Inferior parietal cortex (tissue), 1 donor: ENCODE measurements at regions not wholly inside any gene's neighbourhood (a gene's known extent, or its start where the extent isn't known, plus 50 kb on each side); places are given as distances from the start of the nearest gene placed in this dataset.
"Not testable (repeated sequence)": the region's sequence is repeated elsewhere in the genome, so short reads cannot be mapped to it uniquely, and the experiment has no call there.

ENCODE experiments used
- DNase-seq: peaks from one replicate; pipeline ENCODE4 v3.0.0-alpha.2; 2016; ENCODE audit errors: extremely low spot score

DNA sequence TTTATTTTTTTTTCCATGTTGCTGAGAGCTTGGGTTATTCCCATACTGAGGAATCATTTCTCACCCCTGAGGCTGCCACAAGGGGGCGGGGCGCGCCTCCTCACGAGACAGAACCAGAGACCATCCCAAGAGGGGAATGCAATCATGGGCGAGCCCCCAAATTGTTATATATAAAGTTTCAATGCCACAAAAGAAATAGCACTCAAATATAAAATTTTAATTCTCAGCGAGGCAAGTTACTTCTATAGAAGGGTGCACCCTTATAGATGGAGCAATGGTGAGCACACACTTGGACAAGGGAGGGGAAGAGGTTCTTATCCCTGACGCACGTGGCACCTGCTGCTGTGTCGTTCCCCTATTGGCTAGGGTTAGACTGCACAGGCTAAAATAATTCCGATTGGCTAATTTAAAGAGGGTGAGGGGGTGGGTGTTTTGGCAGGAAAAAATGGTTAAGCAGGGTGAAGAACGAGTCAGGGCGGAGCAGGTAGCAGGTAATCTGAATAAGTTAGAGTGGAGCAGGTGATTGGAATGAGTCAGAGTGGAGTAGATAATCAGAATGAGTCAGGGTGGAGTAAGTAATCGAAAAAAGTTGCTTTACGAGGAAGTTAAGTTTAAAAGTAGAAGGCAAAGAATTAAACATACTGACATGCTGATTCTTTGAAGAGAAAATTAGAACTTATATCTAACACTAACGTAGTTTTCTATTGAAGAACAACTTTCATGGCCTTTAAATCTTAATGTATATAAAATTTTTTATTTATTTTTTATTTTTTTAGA is 177.5 kb downstream of the MTCL1 start:
- DNase-seq, result no peak

DNA sequence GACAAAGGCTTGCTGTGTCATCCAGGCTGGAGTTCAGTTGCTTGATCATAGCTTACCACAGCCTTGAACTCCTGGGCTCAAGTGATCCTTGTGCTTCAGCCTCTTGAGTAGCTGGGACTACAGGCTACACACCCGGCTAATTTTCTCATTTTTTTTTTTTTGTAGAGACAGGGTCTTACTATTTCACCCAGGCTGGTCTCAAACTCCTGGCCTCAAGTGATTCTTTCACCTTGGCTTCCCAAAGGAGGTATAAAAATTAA is 178.0 kb downstream of the MTCL1 start:
- DNase-seq, result no peak

DNA sequence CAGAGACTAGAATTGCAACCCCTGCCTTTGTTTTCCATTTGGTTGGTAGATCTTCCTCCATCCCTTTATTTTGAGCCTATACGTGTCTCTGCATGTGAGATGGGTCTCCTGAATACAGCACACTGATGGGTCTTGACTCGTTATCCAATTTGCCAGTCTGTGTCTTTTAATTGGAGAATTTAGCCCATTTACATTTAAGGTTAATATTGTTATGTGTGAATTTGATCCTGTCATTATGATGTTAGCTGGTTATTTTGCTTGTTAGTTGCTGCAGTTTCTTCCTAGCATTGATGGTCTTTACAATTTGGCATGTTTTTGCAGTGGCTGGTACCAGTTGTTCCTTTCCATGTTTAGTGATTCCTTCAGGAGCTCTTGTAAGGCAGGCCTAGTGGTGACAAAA is 182.5 kb downstream of the MTCL1 start:
- DNase-seq, result not testable (repeated sequence)

DNA sequence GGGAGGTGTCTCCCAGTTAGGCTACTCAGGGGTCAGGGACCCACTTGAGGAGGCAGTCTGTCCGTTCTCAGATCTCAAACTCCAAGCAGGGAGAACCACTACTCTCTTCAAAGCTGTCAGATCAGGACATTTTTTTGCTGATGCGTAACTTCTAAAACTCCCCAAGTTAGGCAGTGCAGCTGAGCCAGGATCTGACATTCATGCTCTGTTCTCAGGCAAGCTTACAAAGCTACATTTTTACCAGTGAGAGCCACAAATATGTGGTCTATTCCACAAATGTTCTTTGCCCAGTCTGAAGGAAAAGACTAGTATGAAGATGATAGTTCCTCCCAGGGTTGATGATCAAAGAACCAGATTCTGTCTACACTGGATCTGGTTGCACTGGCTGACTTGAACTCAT is 184.1 kb downstream of the MTCL1 start:
- DNase-seq, result no peak

DNA sequence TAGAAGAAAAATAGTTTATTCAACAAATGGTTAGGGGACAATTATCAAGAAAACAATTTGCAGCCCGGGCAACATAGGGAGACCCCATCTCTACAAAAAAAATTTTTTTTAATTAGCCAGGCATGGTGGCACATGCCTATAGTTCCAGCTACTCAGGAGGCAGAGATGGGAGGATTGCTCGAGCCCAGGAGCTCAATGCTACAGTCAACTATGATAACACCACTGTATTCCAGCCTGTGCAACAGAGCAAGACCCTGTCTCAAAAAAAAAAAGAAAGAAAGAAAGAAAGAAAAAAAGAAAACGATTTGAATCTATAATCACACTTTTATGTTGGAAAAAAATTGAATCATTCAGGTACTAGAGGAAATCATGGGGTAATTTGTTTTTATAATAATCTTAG is 185.1 kb downstream of the MTCL1 start:
- DNase-seq, result not testable (repeated sequence)

DNA sequence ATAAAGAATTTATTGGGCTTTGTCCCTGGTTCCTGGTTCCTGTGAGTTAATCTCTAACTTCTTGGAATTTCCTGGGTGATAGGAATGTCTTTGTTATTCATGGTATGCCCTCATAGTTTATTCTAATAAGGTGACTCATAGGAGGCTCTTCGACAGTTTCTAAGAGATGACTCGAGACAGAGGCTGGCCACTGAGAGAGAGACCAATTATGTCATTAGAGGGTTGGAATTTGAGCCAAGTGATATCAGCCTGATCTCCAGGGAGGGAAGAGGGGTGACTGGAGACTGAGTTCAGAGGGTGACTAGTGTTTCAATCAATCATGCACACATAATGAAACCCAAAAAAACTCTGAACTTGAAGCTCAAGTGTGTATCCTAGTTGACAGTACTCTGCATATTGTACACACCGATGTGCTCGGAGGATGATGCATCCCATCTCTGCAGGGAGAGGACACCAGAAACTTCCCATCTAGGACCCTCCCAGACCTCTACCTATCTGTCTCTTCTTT is 185.7 kb downstream of the MTCL1 start:
- peak; percentile 34 for DNase-seq

DNA sequence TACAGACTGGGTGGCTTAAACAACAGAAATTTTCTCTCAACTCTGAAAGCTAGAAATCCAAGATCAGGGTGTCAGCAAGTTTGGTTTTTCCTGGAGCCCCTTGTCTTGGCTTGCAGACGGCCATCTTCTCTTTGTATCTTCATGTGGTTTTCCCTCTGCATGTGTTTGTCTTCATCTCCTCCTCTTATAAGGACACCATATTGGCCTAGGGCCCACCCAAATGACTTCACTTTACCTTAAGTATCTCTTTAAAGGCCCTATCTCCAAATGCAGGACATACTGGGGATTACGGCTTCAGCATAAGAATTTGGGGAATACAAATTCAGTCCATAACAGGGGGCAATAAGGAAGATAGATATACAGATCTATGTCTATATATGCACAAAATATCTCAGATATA is 187.9 kb downstream of the MTCL1 start:
- DNase-seq, result no peak

DNA sequence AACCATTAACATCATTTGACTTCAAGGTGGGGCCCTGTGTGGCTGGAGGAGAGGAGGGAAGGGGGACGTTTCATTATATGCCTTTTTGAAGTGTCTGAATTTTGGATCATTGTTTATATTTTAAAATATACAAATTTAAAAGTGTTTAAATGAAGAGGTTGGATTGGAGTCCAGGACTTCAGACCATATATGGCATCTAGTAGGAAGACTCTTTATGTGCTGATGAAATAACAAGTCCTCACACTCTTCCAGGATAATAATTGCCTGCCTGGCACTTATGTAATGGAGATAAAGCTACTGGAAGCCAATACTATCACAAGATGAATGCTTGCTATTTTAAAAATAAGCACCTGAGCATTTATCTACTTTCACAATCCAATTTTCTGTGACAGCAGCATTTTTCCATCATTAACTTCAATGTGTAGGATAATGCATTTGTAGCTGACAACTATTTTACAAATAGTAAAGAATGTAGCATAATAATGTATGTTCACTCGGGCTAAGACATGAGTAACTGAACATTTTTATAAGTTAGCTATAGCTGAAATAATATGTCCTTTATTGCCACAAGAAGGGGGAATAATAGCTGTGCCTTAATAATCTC is 188.4 kb downstream of the MTCL1 start:
- no peak for DNase-seq

DNA sequence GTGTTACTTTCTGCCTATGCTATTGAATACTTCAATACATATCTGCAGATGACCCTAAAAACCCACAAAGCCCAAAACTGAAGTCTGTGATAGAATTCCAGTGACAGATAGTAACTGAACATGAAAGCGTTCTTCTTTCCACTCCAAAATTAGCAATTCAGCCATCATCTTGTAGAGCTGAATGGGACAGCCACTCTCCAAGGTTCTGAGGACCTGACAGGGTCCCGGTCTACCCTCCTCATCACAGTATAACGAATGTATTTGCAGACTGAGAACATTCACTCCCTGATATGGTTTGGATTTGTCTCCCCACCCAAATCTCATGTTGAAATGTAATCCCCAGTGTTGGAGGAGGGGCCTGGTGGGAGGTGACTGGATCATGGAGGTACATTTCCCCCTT is 189.5 kb downstream of the MTCL1 start:
- DNase-seq, result no peak

DNA sequence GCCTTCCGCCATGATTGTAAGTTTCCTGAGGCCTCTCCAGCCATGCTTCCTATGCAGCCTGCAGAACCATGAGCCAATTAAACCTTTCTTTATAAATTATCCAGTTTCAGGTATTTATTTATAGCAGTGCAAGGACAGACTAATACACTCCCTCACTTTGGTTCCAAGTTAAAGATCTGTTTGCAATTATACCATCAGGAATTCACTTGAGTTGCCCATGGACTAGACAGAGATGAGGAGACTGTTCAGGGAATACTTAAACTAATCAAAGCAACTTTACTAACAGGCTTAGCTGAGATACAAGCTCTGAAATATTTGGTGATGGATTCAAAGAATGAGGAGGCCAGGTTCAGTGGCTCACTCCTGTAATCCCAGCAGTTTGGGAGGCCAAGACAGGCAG is 190.0 kb downstream of the MTCL1 start:
- DNase-seq, result no peak

DNA sequence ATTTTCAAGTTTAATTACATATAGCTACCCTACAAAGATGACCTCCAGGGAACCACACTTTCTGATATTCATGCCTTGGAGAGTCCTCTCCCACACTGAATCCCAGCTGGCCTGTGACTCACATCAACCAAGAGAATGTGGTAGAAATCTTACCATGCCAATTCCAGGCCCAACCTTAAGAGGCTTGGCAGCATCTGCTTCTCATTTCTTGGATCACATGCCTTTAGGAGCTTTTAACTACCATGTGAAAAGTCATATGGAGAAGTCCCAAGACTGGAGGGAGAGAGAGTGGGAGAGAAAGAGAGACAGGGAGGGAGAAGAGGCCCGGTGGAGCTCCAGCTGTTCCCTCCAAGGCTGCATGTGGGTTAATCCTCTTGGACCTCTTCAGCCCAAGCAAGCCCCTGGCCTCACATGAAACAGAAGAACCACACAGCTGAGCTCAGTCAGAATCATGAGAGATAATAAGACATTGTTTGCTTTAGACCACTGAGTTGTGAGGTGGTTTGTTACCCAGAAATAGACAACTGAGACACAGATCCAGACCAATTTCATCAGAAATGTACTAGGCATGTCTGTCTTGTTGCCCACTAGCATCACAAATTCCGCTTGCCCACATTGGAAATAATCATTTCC is 190.7 kb downstream of the MTCL1 start:
- no peak for DNase-seq

DNA sequence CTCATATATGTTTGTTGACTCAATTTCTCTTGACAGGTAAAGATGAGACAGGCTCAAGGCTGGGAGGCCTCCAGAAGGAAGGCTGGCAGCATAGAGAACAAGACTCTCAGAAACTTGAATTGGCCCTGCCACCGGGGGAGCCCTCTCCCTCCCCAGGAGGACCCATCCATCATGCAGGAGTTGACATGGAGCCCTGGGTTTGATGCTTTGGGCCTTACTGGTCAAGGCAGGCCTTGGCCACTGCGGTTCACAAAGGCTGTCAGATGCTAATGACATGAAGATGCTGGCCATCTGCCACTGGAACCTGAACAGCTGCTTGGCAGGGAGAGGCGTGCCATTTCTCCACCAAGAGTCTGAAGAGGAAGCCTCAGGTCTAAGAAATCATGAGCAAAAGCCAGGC is 193.6 kb downstream of the MTCL1 start:
- DNase-seq, result no peak

DNA sequence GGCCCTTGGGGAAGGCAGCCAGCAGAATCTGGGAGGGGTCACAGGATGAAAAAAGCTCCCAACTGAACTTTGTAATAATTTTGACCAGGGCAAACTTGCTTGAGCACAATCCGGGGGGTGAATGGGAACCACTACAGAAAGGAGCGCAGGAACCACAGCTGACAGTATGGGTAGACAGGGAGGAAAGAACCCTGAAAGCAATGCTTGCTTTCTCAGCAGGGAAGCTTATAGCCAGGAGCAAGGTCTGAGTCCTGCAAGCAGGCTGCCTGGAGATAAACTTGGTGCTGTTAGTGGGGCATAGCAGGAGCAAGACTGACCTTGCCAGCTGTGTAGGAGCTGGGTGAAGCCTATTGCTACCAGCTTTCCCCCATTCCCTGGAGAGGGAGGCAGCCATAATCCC is 195.2 kb downstream of the MTCL1 start:
- no peak for DNase-seq

DNA sequence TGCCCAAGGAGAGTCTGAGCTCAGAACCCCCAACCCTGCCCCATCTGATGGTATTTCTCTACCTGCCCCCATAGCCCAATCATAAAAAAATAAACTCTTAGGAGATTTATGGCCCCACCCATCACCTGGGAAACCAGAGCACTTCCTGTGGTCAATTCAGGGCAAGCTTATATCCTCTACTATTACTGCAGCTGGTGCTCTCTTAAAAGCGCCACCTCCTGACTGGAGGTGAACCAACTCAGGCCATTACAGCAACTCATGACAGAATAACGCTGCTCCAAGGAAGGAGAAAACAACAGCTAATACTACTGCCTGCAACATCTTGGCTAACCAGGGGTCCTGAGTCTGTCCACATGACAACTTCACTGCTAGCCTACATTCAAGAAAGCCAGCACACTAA is 195.7 kb downstream of the MTCL1 start:
- no peak for DNase-seq

DNA sequence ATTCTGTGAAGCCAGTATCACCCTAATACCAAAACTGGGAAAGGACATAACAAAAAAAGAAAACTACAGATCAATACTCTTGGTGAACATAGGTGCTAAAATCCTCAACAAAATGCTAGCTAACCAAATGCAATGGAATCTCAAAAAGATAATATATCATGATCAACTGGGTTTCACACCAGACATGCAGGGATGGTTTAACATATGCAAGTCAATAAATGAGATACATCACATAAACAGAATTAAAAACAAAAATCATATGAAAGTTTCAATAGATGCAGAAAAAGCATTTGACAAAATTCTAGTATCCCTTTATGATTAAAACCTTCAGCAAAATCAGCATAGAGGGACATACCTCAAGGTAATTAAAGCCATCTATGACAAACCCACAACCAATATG is 198.2 kb upstream of the NDUFV2 start:
- no peak for DNase-seq

DNA sequence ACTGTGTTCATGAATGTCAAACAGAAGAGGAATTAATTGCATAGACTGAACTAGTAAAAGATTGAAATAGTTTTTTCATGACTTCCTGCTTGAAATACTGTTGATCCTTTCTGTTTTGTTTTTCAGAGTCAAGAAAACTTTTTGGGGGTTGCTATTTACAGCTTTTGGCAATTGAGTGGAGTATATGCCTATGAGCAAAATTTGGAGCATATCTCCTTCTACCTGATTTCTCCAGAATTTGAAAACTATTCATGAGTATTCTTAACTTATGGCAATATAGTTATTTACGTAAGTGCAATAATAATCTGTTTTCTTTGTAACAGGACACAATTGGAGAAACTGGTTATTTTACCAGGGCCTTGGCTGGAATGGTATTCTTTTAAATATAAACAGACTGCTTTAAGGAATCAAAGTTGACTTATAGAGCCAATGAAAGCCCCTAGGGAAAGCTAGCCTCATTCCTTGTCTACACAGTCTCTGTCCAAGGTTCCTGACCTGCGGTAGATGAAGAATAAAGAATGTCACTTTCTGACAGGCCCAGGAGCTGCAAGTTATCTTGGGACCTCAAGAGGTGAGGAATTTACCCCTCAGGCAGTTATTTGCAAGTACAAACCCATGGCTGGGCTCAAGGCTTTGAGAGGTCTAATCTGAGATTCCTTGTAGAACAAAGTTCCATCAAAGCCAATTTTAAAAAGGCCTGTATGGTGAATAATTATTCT is 193.5 kb upstream of the NDUFV2 start:
- DNase-seq, result no peak

DNA sequence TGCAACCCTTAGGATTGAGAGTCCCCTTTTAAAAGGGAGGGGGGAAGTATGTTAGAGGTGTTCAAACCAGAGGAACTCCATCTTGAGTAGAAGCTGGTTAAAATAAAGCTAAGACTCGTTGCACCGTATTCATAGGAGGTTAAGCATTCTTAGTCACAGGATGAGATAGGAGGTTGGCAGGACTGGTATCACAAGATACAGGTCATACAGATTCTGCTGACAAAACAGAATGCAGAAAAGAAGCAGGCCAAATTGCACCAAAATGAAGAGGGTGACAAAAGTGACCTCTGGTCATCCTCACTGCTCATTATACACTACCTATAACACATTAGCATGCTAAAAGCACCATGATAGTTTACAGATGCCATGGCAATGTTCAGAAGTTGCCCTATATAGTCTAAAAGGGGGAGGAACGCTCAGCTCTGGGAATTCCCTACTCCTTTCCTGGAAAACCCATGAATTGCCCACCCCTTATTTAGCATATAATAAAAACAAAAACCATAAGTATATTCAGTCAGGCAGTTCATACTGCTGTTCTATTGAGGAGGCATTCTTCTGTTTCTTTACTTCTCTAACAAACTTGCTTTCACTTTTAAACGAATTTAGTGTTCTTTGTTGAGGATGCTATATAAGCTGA is 192.2 kb upstream of the NDUFV2 start:
- no peak for DNase-seq

DNA sequence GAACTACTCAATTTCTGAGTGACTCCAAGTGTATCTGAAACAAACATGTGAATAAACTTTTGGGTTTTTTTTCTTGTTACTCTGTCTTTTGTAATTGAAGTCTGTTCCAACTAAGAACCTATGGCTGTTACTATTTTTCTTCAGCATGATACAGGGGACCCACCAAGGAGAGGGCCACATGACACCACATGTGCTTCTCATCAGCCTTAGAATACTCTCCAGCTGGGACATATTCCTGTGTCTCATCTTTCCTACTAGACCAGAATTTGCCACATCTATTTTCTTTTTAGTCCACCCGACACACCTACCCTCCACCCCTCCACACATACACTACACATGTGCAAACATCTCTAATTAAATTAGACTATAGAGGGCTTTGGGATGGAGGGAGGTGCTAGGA is 191.7 kb upstream of the NDUFV2 start:
- DNase-seq, result no peak

DNA sequence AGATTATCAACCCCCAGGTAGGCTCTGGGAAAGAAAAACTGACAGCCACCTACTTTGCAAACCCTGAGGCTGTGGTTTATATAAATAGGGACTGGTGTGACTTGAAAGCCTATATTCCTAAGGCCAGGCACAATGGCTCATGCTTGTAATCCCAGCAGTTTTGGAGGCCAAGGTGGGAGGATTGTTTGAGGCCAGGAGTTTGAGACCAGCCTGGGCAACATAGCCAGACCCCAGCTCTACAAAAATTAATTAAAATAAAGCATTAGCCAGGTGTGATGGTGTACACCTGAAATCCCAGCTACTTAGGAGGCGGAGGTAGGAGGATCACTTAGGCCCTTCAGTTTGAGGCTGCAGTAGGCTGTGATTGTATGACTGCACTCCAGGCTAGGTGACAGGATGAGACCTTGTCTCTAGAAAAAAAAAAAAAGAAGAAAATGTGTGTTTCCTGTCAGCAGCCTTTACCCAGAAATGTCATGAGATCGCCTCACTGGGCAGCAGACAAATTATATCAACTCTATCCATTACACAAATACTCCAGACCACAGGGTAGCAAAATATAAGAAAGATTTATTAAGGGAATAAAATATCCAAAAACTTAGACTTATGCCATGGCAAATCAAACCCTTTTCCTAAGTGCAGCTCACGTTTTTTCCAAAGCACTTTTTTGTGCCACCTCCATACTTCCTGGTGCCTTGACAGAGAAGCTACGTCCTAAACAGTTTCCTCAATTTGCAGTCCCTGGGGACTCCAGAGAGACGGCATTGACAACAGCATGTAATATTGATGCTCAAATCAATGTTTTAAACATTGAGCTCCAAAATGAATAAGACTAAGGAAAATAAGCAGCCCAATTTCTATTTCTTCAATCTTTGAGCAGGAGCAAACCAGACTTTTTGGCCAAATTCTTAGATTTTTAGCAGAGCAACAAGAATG is 190.8 kb upstream of the NDUFV2 start:
- DNase-seq, result no peak

DNA sequence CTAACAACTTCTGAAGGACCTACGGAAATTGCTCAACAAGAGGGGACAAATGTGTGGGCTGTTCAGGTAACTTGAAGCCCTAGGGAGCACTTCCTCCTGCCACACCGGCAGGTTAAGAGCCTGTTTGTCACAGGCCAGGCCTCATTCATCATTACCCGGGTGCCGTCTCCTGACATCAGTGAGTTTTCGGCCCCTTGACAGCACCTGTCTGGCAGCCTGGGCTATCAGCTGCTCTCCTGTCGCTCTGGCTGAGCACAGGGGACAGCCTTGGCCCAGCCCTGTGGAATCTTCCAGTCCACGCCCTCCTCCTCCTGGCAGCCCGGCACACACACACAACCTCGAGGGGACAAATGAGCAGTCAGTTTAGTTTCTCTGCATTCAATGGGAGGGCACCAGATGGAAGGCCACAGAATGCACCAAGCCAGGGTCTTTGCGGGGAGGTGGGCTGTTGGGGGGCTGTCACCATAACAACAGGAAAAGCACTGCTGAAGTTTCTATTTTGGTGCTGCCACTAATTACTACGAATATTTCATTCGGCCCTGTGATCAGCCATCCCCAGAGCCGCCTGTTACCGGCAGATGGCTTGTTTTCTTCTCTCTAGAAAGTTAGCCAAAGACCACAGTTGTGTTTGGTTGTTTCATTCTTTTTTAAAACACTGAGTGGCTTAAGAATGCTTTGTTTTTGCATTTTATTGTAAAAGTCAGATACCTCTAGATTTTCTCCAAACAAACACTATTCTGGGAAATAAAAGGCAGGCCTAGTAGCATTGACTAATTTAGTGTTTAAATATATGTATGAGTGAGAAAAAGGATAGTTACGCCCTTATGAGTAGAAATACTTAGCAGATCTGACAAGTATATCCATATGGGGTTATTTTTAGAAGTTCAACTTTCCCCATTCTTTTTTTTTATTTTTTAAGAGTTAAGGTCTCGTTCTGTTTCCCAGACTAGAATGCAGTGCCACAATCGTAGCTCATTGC is 189.9 kb upstream of the NDUFV2 start:
- DNase-seq, result no peak
